Neural progenitor cell (in vitro differentiated cells): ENCODE measurements at regions not wholly inside any gene's neighbourhood (a gene's known extent, or its start where the extent isn't known, plus 50 kb on each side); places are given as distances from the start of the nearest gene placed in this dataset.

ENCODE experiments used
- DNase-seq: peaks from one replicate; pipeline ENCODE4 v3.0.0-alpha.2; 2016; ENCODE audit warnings: low spot score
- H2AFZ ChIP-seq: fragments of 200-600 bp; sonication (generic); replicated peaks from 2 replicates; pipeline ENCODE4 v1.6.1; 2016; ENCODE audit warnings: antibody characterized with exemption
- H3F3A ChIP-seq: fragments of 200-600 bp; sonication (generic); 2 replicates; pipeline ENCODE4 v1.6.1; 2016; ENCODE audit warnings: antibody characterized with exemption, low read depth
- H3K27ac ChIP-seq: fragments of 200-600 bp; sonication (generic); 2 replicates; pipeline ENCODE4 v1.5.1; 2016; ENCODE audit warnings: mild to moderate bottlenecking
- H3K27me3 ChIP-seq: fragments of 200-600 bp; sonication (generic); 2 replicates; pipeline ENCODE4 v1.6.1; 2016; ENCODE audit warnings: mild to moderate bottlenecking, moderate library complexity
- H3K36me3 ChIP-seq: fragments of 200-600 bp; sonication (generic); 2 replicates; pipeline ENCODE4 v1.5.1; 2016
- H3K4me1 ChIP-seq: fragments of 200-600 bp; sonication (generic); 2 replicates; pipeline ENCODE4 v1.6.1; 2016; ENCODE audit warnings: mixed run types
- H3K4me2 ChIP-seq: fragments of 200-600 bp; sonication (generic); 2 replicates; pipeline ENCODE4 v1.6.1; 2016
- H3K4me3 ChIP-seq: fragments of 200-600 bp; sonication (generic); 2 replicates; pipeline ENCODE4 v1.5.1; 2016
- H3K79me2 ChIP-seq: fragments of 200-600 bp; sonication (generic); 2 replicates; pipeline ENCODE4 v1.6.1; 2016; ENCODE audit warnings: low read depth
- H3K9ac ChIP-seq: fragments of 200-600 bp; sonication (generic); 2 replicates; pipeline ENCODE4 v1.6.1; 2016
- H3K9me3 ChIP-seq: fragments of 200-600 bp; sonication (generic); 2 replicates; pipeline ENCODE4 v1.5.1; 2016; ENCODE audit warnings: low read depth
- H4K20me1 ChIP-seq: fragments of 200-600 bp; sonication (generic); 2 replicates; pipeline ENCODE4 v1.6.1; 2016; ENCODE audit warnings: low read depth
- H3K27ac Mint-ChIP-seq: 3 replicates; pipeline ENCODE4 v1.8.0; 2021; ENCODE audit warnings: mixed read lengths
- H3K27me3 Mint-ChIP-seq: 2 replicates; pipeline ENCODE4 v1.8.0; 2022; ENCODE audit warnings: low read depth, mild to moderate bottlenecking, inconsistent platforms, moderate library complexity, mixed read lengths; ENCODE audit not compliant: insufficient read depth
- H3K36me3 Mint-ChIP-seq: 3 replicates; pipeline ENCODE4 v1.8.0; 2021; ENCODE audit warnings: mixed read lengths
- H3K4me1 Mint-ChIP-seq: 3 replicates; pipeline ENCODE4 v1.8.0; 2021; ENCODE audit warnings: mixed read lengths
- H3K4me3 Mint-ChIP-seq: 3 replicates; pipeline ENCODE4 v1.8.0; 2021; ENCODE audit warnings: mild to moderate bottlenecking, moderate library complexity, mixed read lengths
- H3K9me3 Mint-ChIP-seq: 3 replicates; pipeline ENCODE4 v1.8.0; 2020; ENCODE audit warnings: mixed read lengths
- EZH2 ChIP-seq: fragments of 200-600 bp; sonication (generic); IDR thresholded peaks from 2 replicates; pipeline ENCODE4 v1.6.1; 2017; ENCODE audit warnings: antibody characterized with exemption, mild to moderate bottlenecking, moderate library complexity
- EZH2phosphoT487 ChIP-seq: fragments of 200-600 bp; sonication (generic); IDR thresholded peaks from 2 replicates; pipeline ENCODE4 v1.6.1; 2017; ENCODE audit warnings: antibody characterized with exemption
- TF ChIP-seq, protein P1 (sequence below): fragments of 200-600 bp; sonication (generic); IDR thresholded peaks from 2 replicates; pipeline ENCODE4 v1.5.1; 2017; ENCODE audit warnings: antibody characterized with exemption, mild to moderate bottlenecking

- H3K79me2 ChIP-seq = no peaks in the 10 kb centered on the region
- no peaks in the 10 kb centered on the region for H3F3A ChIP-seq
- no peak overlapping the region for H3K27ac ChIP-seq
- H3K27me3 Mint-ChIP-seq = peaks cover 3% of the 10 kb centered on the region
- H3K9ac ChIP-seq = no peak overlapping the region
- DNase-seq = no peak
- no peaks in the 10 kb centered on the region for H4K20me1 ChIP-seq
- no peak overlapping the region for H3K27ac Mint-ChIP-seq
- H3K36me3 Mint-ChIP-seq = no peaks in the 10 kb centered on the region
- H3K27me3 ChIP-seq = no peaks in the 10 kb centered on the region
- no peak overlapping the region for H3K4me3 Mint-ChIP-seq
- H3K36me3 ChIP-seq = no peaks in the 10 kb centered on the region
- peaks cover 3% of the 10 kb centered on the region for H3K9me3 Mint-ChIP-seq
- no peak overlapping the region for H2AFZ ChIP-seq
- no peaks in the 10 kb centered on the region for H3K4me1 Mint-ChIP-seq
- no peaks in the 10 kb centered on the region for H3K9me3 ChIP-seq
- no peak overlapping the region for H3K4me3 ChIP-seq
- no peak for TF ChIP-seq EZH2
- TF ChIP-seq, protein P1, sequence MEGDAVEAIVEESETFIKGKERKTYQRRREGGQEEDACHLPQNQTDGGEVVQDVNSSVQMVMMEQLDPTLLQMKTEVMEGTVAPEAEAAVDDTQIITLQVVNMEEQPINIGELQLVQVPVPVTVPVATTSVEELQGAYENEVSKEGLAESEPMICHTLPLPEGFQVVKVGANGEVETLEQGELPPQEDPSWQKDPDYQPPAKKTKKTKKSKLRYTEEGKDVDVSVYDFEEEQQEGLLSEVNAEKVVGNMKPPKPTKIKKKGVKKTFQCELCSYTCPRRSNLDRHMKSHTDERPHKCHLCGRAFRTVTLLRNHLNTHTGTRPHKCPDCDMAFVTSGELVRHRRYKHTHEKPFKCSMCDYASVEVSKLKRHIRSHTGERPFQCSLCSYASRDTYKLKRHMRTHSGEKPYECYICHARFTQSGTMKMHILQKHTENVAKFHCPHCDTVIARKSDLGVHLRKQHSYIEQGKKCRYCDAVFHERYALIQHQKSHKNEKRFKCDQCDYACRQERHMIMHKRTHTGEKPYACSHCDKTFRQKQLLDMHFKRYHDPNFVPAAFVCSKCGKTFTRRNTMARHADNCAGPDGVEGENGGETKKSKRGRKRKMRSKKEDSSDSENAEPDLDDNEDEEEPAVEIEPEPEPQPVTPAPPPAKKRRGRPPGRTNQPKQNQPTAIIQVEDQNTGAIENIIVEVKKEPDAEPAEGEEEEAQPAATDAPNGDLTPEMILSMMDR = no peak
- no peak for TF ChIP-seq EZH2phosphoT487
- H3K4me1 ChIP-seq = no peaks in the 10 kb centered on the region
- no peak overlapping the region for H3K4me2 ChIP-seq
These were observed 824.8 kb upstream of the LCORL start for GRCh38 chr4:18846313-18846712.

GRCh38 chr4:18844726-18845125 is 823.2 kb upstream of the LCORL start:
- peaks cover 3% of the 10 kb centered on the region for H3K27me3 Mint-ChIP-seq
- TF ChIP-seq, protein P1 = no peak
- TF ChIP-seq EZH2 = no peak
- no peak for TF ChIP-seq EZH2phosphoT487
- Histone ChIP-seq H3F3A (no peaks in the 10 kb centered on the region), H4K20me1 (no peaks in the 10 kb centered on the region), H2AFZ (no peak overlapping the region), H3K4me3 (no peak overlapping the region), H3K27me3 (no peaks in the 10 kb centered on the region), H3K79me2 (no peaks in the 10 kb centered on the region), H3K27ac (no peak overlapping the region), H3K9ac (no peak overlapping the region), H3K4me1 (peaks cover 6% of the 10 kb centered on the region), H3K36me3 (no peaks in the 10 kb centered on the region), H3K4me2 (no peak overlapping the region), H3K9me3 (no peaks in the 10 kb centered on the region)
- no peak overlapping the region for H3K27ac Mint-ChIP-seq
- H3K4me3 Mint-ChIP-seq = no peak overlapping the region
- H3K9me3 Mint-ChIP-seq = peaks cover 3% of the 10 kb centered on the region
- no peak for DNase-seq
- peaks cover 8% of the 10 kb centered on the region for H3K4me1 Mint-ChIP-seq
- no peaks in the 10 kb centered on the region for H3K36me3 Mint-ChIP-seq

DNA sequence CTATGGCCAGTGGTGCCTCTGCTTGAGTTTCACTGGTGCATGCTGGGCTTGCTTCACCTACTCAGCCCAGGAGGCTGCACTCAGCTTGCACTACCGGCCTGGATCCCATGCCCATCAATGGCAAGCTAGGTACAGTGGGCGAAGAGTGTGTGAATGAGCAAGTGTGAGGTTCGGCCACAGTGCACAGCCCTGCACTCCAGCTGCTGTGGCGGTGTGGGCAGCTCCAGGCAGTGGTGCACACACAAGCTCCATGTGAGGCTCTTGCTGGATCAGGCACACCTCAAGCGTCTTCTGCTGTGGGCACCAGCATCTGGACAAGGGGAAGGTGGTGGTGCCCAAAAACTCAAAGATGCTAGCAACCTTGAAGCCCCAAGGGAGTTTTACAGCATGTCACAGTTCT is 820.9 kb upstream of the LCORL start:
- no peak overlapping the region for H3K4me2 ChIP-seq
- no peaks in the 10 kb centered on the region for H3K9me3 ChIP-seq
- H3F3A ChIP-seq = no peaks in the 10 kb centered on the region
- no peak overlapping the region for H3K27ac Mint-ChIP-seq
- H3K4me3 Mint-ChIP-seq = no peak overlapping the region
- H3K27me3 Mint-ChIP-seq = peaks cover 3% of the 10 kb centered on the region
- peaks cover 8% of the 10 kb centered on the region for H3K4me1 Mint-ChIP-seq
- no peaks in the 10 kb centered on the region for H3K36me3 ChIP-seq
- no peak for DNase-seq
- H3K79me2 ChIP-seq = no peaks in the 10 kb centered on the region
- H3K27me3 ChIP-seq = no peaks in the 10 kb centered on the region
- H3K4me1 ChIP-seq = peaks cover 6% of the 10 kb centered on the region
- H3K9ac ChIP-seq = no peak overlapping the region
- no peak overlapping the region for H2AFZ ChIP-seq
- TF ChIP-seq EZH2phosphoT487 (no peak), EZH2 (no peak)
- TF ChIP-seq, protein P1 = no peak
- H3K4me3 ChIP-seq = no peak overlapping the region
- no peaks in the 10 kb centered on the region for H4K20me1 ChIP-seq
- no peaks in the 10 kb centered on the region for H3K36me3 Mint-ChIP-seq
- peaks cover 3% of the 10 kb centered on the region for H3K9me3 Mint-ChIP-seq
- H3K27ac ChIP-seq = no peak overlapping the region
